T-helper 2 cell treated with Interferon-gamma antibody and Interleukin-4, amounts not matched to agents 5 μg/mL and 100 μg/mL, for 36 hours (primary cell): ENCODE measurements at regions not wholly inside any gene's neighbourhood (a gene's known extent, or its start where the extent isn't known, plus 50 kb on each side); places are given as distances from the start of the nearest gene placed in this dataset.

ENCODE experiments used
- DNase-seq: peaks from one replicate; pipeline ENCODE4 v3.0.0; 2021; ENCODE audit warnings: low spot score
- H3K27ac Mint-ChIP-seq: one replicate; pipeline ENCODE4 v1.8.0; 2021; ENCODE audit warnings: mild to moderate bottlenecking, mixed read lengths
- H3K27me3 Mint-ChIP-seq: one replicate; pipeline ENCODE4 v1.8.0; 2021; ENCODE audit warnings: low read depth, mixed read lengths
- H3K36me3 Mint-ChIP-seq: one replicate; pipeline ENCODE4 v1.8.0; 2021; ENCODE audit warnings: low read depth, mixed read lengths
- H3K4me1 Mint-ChIP-seq: one replicate; pipeline ENCODE4 v1.8.0; 2021; ENCODE audit warnings: low read depth, mixed read lengths
- H3K4me3 Mint-ChIP-seq: one replicate; pipeline ENCODE4 v1.8.0; 2022; ENCODE audit warnings: mild to moderate bottlenecking, moderate library complexity, mixed read lengths
- H3K9me3 Mint-ChIP-seq: one replicate; pipeline ENCODE4 v1.8.0; 2021; ENCODE audit warnings: mixed read lengths

DNA sequence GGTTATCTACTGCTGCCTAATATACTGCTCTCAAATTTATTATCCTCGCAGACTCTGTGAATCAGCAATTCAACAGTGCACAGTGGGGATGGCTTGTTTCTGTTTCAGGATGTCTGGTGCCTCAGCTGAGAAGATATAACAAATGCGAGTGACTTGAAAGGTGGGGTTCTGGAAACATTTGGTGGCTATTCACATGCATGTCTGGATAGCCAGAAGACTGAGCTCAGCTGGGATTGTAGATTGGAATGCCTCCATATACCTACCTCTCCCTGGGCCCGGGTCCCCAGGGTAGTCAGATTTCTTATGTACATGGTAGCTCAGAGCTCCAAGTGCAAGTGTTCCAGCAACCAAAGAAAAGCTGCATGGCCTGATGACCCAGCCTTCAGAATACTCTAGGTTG lies 176.3 kb downstream of the IER5 start:
- DNase-seq, result no peak
- Mint-ChIP-seq H3K27me3 (peaks cover 5% of the 10 kb centered on the region), H3K36me3 (no peaks in the 10 kb centered on the region), H3K27ac (no peak overlapping the region), H3K9me3 (no peaks in the 10 kb centered on the region), H3K4me1 (no peaks in the 10 kb centered on the region), H3K4me3 (no peak overlapping the region)

DNA sequence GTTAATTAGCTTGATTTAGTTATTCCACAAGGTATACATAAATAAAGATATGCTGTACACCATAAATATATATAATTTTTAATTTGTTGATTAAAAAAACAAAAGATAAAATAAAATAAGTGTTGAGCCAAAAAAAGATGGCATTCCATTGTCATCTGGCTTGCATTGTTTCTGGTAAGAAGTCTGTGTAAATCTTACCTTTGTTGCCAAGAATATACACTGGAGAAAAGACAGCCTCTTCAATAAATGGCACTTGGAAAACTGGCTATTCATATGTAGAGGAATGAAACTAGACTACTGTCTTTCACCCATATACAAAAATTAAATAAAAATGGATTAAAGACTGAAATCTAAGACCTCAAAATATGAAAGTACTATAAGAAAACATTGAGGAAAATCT lies 196.5 kb downstream of the IER5 start:
- Mint-ChIP-seq H3K9me3 (peaks cover 25% of the 10 kb centered on the region), H3K27me3 (peaks cover 12% of the 10 kb centered on the region), H3K36me3 (no peaks in the 10 kb centered on the region), H3K4me3 (no peak overlapping the region), H3K4me1 (no peaks in the 10 kb centered on the region), H3K27ac (no peak overlapping the region)
- DNase-seq, result no peak

DNA sequence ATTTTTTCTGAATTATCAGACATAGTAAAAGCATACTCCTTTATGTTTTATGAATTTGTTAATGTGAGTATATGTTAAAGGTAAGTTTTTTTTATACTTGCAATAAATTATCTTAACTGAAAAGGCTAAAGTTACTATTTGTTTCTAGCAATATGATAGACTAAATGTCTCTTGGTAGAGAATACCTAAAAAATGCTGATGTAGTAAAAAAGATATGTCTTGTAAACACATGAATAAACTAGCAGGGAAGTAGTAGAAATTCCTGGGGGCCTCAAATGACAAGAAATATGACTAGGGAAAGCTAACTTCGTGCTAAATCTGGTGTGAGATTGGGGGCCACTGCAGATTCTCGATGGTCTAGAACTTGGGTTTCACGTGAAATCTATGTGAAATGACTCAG lies 188.1 kb upstream of the CACNA1E start:
- Mint-ChIP-seq H3K27ac (no peak overlapping the region), H3K36me3 (no peaks in the 10 kb centered on the region), H3K9me3 (no peaks in the 10 kb centered on the region), H3K4me3 (no peak overlapping the region), H3K27me3 (peaks cover 26% of the 10 kb centered on the region), H3K4me1 (no peaks in the 10 kb centered on the region)
- DNase-seq, result no peak

DNA sequence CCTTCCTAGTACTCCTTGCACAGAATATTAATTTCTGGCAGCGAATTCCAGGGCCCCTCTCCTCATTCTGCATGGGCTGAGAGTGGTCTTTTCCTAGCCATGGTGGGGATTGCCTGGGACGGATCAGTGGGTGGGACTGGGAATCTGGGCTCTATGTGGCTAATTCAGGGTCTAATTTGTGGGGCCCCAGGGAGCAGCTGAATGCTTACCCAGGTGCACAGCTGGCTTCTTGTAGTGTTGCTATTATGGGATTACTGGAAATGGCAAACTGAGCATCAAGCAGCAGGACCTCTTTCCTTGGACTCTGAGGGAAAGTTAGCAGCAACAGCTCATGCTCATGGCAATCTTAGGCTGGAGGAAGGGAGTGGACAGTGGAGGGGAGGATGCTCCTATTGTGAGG lies 187.1 kb upstream of the CACNA1E start:
- no peaks in the 10 kb centered on the region for H3K4me1 Mint-ChIP-seq
- H3K36me3 Mint-ChIP-seq, result no peaks in the 10 kb centered on the region
- no peak for DNase-seq
- no peaks in the 10 kb centered on the region for H3K9me3 Mint-ChIP-seq
- H3K27me3 Mint-ChIP-seq, result peaks cover 22% of the 10 kb centered on the region
- no peak overlapping the region for H3K27ac Mint-ChIP-seq
- H3K4me3 Mint-ChIP-seq, result no peak overlapping the region

DNA sequence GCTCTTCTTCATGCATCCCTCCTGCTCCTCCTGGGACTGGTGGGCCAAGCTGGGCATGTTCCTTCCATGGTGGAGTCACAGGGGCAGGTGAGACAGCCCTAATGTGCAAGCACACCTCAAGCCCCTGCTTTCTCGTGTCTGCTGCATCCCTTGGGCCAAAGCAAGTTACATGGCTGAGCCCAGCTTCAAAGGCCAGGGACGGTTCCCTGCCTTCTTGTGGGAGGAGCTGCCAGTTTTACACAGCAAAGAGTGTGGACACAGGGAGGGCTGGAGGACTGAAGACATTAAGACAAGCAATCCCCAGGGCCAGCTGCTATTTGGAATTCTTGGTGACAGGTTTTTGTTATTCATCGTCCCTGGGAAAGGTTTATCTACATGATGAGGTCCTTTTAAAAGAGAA lies 175.2 kb upstream of the CACNA1E start:
- peaks cover 20% of the 10 kb centered on the region for H3K27me3 Mint-ChIP-seq
- H3K9me3 Mint-ChIP-seq, result no peaks in the 10 kb centered on the region
- H3K4me3 Mint-ChIP-seq, result no peak overlapping the region
- H3K4me1 Mint-ChIP-seq, result no peaks in the 10 kb centered on the region
- no peak for DNase-seq
- H3K27ac Mint-ChIP-seq, result no peak overlapping the region
- H3K36me3 Mint-ChIP-seq, result no peaks in the 10 kb centered on the region

DNA sequence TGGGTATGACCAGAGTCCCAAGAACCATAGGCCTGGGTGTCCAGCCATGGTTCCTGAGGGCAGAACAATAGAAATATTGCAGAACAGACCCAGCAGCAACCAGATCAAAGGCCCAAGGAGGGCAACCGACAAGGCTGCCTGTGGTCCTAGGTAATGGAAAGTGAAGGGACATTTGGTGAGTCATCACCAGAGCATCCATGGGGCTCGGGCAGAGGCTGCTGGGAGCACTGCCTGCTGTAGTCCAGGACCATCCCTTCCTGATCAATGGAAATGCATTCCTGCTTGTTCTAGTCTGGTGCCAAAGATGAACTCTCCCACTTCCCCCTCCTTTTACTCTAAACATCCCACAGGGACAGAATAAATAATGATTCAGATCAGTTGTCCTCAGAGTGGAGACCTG lies 172.8 kb upstream of the CACNA1E start:
- H3K27me3 Mint-ChIP-seq, result peaks cover 26% of the 10 kb centered on the region
- peaks cover 7% of the 10 kb centered on the region for H3K4me1 Mint-ChIP-seq

DNA sequence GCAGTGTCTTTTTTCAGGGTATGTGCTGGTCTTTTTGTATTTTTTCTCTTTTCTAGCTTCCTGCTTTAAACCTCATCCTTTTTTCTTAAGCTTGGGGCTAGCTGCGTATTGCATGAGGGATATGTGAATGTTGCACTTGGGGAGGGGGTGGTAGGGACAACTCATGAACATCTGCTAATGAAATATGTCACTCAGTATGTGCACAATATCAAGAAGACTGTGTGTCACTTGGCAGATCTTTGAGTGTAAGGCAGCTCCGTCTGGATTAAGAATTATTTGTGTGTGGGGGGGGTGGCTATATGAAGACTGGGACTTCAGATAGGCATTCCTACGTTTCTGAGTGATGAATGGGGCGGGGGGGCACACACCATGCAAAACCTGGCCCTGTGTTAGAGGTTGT lies 170.4 kb upstream of the CACNA1E start:
- Mint-ChIP-seq H3K9me3 (no peaks in the 10 kb centered on the region), H3K4me1 (peaks cover 9% of the 10 kb centered on the region), H3K4me3 (no peak overlapping the region), H3K27ac (no peak overlapping the region), H3K36me3 (no peaks in the 10 kb centered on the region), H3K27me3 (peaks cover 45% of the 10 kb centered on the region)
- no peak for DNase-seq

More for the DNA sequence above, 172.8 kb upstream of the CACNA1E start:
- Mint-ChIP-seq H3K27ac (no peak overlapping the region), H3K4me3 (no peak overlapping the region), H3K36me3 (no peaks in the 10 kb centered on the region), H3K9me3 (no peaks in the 10 kb centered on the region)
- no peak for DNase-seq

DNA sequence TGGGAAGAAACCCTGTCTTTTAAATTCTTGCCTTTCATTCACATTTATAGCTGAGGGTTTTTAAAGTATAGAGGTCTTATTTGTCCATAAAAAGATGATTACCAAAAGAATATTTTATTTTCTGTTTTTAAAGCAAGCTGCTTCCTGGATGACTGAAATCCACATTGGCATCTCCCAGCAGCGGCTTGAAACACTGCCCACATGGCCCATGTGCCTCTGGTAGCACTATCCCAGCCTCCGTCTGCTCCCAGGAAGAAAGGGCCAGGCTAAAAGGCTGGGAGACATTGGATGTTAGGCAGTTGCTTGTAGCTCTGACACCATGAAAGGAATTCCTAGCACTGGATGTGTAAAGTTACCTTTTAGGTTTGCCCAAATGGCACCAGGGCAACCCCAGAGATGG lies 169.9 kb upstream of the CACNA1E start:
- no peaks in the 10 kb centered on the region for H3K9me3 Mint-ChIP-seq
- no peaks in the 10 kb centered on the region for H3K36me3 Mint-ChIP-seq
- no peak overlapping the region for H3K27ac Mint-ChIP-seq
- peaks cover 50% of the 10 kb centered on the region for H3K27me3 Mint-ChIP-seq
- DNase-seq, result no peak
- H3K4me3 Mint-ChIP-seq, result no peak overlapping the region
- peaks cover 10% of the 10 kb centered on the region for H3K4me1 Mint-ChIP-seq

DNA sequence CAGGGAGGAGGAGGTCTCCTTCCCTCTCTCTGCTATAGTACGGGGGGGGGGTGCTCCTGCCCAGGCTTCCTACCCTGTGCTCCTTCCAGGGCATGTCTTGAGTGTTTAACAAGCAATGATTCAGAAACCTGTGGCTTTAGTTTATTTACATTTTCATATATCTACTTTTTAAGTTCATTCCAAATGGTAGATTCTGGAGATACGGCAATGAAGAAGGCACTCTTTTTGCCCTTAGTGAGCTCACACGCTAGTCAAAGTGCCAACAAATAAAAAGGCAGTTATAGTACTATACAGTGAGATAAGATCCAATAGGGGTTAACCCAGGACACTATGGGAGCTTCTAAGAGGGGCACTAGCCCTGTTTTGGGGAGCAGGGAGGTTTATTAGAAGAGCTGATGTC lies 169.3 kb upstream of the CACNA1E start:
- no peak overlapping the region for H3K27ac Mint-ChIP-seq
- no peak for DNase-seq
- no peak overlapping the region for H3K4me3 Mint-ChIP-seq
- H3K36me3 Mint-ChIP-seq, result no peaks in the 10 kb centered on the region
- H3K27me3 Mint-ChIP-seq, result peaks cover 53% of the 10 kb centered on the region
- no peaks in the 10 kb centered on the region for H3K9me3 Mint-ChIP-seq
- peaks cover 10% of the 10 kb centered on the region for H3K4me1 Mint-ChIP-seq

DNA sequence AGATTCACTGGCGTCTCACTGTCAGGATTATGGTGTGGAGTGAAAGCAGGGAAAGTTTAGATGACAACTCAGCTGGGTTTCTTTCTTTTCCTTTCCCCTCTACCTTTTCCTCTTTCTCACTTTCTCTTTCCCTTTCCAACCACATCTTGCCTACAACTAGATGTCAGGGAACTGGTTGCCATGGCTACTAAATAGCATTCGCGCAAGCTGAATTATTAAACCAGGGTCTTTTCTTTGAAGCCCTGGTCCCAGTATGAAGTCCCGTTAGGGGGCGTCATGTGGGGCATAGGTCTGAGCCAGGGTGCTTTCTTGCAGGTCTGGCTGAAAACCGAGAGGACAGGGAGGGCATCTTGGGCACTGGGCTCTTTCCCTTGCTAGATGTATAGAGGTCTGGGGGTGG lies 168.4 kb upstream of the CACNA1E start:
- no peaks in the 10 kb centered on the region for H3K36me3 Mint-ChIP-seq
- H3K4me1 Mint-ChIP-seq, result peaks cover 10% of the 10 kb centered on the region
- peaks cover 62% of the 10 kb centered on the region for H3K27me3 Mint-ChIP-seq
- no peak overlapping the region for H3K4me3 Mint-ChIP-seq
- H3K9me3 Mint-ChIP-seq, result no peaks in the 10 kb centered on the region
- no peak overlapping the region for H3K27ac Mint-ChIP-seq
- no peak for DNase-seq

DNA sequence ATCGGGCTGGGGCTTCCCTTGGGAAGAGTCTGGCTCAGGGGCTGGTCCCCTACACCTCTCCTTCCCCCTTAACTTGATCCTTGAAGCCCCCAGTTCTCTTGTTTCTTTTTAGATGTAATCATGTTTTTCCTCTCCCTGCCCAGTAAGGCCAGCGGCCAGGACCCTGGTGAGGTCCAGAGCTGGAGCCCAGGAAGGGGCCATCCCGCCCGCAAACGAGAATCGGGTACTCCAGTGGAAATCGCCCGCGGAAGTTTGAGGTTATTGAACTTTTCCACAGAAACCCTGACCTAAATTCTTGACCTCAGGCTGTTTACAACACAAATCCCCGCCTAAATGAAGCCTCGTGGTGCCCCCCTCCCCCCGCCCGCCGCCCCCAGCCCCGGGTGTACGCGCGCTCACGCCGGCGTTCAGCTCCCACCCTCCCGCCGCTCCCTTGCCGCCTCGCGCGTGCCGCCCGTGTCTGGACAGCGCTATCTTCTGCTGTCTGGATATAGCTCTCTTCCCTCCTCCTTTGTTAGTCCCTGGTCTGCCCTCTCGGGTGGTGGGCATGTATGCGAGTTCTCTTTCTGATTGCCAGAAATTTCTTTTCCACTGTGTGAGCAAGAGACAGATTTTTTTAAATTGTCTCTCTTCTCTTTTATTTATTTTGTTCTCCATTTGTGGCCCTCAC lies 165.9 kb upstream of the CACNA1E start:
- no peak for DNase-seq
- Mint-ChIP-seq H3K4me1 (peaks cover 10% of the 10 kb centered on the region), H3K36me3 (no peaks in the 10 kb centered on the region), H3K27ac (peak overlapping the region; percentile 58), H3K9me3 (no peaks in the 10 kb centered on the region), H3K27me3 (peaks cover 67% of the 10 kb centered on the region), H3K4me3 (peak overlapping the region; percentile 35)

DNA sequence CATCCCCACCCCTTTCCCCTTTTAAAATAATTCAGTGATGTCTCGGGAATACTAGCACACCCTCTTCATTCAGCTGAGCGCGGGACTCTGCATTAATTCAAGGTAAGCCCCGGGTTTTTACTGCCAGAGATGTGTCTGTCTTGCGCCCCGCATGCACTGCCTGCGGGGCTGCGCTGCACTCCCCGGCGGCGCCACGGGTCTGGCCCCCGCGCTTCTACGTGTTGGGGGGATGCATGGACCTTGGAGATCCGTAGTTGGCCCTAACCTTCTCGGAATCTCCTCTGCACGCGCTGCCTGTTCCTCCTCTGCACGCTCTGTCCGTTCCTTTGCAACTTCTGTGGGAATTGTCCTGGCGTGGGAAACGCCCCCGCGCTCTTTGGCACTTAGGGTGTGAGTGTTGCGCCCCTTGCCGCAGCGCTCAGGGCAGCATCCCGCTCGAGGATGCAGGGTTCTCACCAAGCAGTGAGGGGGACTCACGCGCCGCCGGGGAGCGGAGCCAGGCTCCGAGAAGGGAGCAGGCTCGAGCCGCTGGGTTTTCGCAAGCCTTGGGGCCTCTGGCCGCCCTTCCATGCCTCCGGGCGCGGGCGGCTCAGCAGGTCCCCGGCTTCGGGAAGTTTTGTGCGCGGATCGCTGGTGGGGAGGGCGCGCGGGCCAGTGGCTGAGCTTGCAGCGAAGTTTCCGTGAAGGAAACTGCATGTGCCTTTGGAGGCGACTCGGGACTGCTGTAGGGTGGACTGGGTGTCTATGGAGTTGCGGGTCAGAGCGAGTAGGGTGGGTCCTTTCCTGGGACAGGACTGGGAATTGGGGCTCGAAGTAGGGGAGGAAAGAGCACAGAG lies 165.1 kb upstream of the CACNA1E start:
- H3K27ac Mint-ChIP-seq, result no peak overlapping the region
- peaks cover 10% of the 10 kb centered on the region for H3K4me1 Mint-ChIP-seq
- no peak for DNase-seq
- H3K4me3 Mint-ChIP-seq, result peak overlapping the region; percentile 51
- H3K27me3 Mint-ChIP-seq, result peaks cover 64% of the 10 kb centered on the region
- H3K9me3 Mint-ChIP-seq, result no peaks in the 10 kb centered on the region
- no peaks in the 10 kb centered on the region for H3K36me3 Mint-ChIP-seq

DNA sequence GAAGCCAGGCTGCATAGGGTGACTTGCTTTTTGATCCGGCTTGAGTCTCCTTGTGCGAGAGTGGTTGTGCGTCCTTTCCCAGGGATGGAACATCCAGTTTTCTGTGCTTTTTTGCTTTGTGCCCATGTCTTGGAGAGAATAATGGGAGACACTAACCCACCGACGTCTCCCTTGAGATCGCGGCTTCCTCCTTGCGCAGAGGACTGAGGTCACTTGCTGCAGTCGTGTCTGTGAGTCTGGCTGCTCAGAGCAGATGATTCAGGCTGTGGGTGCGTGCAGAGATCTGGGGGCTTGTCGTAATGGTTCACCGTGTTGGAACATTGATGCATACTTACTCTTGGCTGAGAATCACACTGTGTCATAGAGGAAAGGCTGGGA lies 164.5 kb upstream of the CACNA1E start:
- DNase-seq, result no peak
- H3K36me3 Mint-ChIP-seq, result no peaks in the 10 kb centered on the region
- no peaks in the 10 kb centered on the region for H3K9me3 Mint-ChIP-seq
- peaks cover 10% of the 10 kb centered on the region for H3K4me1 Mint-ChIP-seq
- peak overlapping the region; percentile 1 for H3K4me3 Mint-ChIP-seq
- H3K27ac Mint-ChIP-seq, result no peak overlapping the region
- H3K27me3 Mint-ChIP-seq, result peaks cover 69% of the 10 kb centered on the region

DNA sequence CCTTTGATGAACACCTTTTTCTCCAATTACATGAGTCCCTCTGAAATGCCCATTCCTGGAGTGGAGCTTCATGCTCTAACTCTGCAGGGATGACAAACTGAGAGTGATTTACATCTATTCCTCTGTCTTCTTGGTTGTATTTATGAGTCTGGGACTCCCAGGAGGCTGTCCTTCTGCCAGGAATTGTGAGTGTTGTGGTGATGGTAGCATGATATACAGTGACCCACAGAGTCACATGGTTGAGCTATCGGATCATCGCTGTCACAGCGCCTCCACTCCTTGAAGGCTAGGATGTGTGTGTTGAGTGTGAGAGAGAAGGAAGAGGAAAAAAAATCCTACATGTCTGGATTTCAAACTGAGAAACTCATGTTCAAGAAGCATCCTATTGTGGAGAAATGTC lies 163.4 kb upstream of the CACNA1E start:
- H3K27me3 Mint-ChIP-seq, result peaks cover 58% of the 10 kb centered on the region
- DNase-seq, result no peak
- H3K4me1 Mint-ChIP-seq, result peaks cover 6% of the 10 kb centered on the region
- H3K4me3 Mint-ChIP-seq, result no peak overlapping the region
- H3K36me3 Mint-ChIP-seq, result no peaks in the 10 kb centered on the region
- H3K27ac Mint-ChIP-seq, result no peak overlapping the region
- H3K9me3 Mint-ChIP-seq, result no peaks in the 10 kb centered on the region
